ENCODE measurements at regions not wholly inside any gene's neighbourhood (a gene's known extent, or its start where the extent isn't known, plus 50 kb on each side); places are given as distances from the start of the nearest gene placed in this dataset.
"Not testable (repeated sequence)": the region's sequence is repeated elsewhere in the genome, so short reads cannot be mapped to it uniquely, and the experiment has no call there.

- H3K27ac Mint-ChIP-seq; DNase-seq; POLR2A ChIA-PET; H3K4me3 Mint-ChIP-seq; CTCF ChIA-PET; H3K27me3 Mint-ChIP-seq; H3K4me1 Mint-ChIP-seq; H3K36me3 Mint-ChIP-seq (ENCODE audit: low read depth): not testable (repeated sequence)
- peaks cover 16% of the 10 kb centered on the region for H3K9me3 Mint-ChIP-seq
These were observed 205.0 kb upstream of the CBLB start for GRCh38 chr3:106073806-106074205.

DNA sequence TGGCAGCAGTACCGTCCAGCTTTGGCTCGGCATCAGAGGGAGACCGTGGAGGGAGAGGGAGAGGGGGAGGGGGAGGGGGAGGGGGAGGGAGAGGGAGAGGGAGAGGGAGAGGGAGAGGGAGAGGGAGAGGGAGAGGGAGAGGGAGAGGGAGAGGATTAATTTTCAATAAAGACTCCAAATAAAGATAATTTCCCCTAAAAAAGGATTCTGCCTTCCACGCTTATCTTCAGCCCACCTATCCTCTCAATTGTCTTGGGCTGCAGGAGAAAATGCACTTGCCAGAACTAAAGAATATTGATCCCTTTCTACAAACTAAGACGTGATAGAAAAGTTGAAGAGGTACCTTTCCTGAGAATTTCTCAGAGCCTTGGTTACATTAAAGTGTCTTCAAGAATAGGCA is 206.9 kb upstream of the CBLB start:
- CTCF ChIA-PET; H3K36me3 Mint-ChIP-seq (ENCODE audit: low read depth); H3K4me3 Mint-ChIP-seq; H3K27ac Mint-ChIP-seq; DNase-seq; H3K27me3 Mint-ChIP-seq; POLR2A ChIA-PET; H3K4me1 Mint-ChIP-seq: not testable (repeated sequence)
- H3K9me3 Mint-ChIP-seq, result peaks cover 14% of the 10 kb centered on the region

GRCh38 chr3:106078635-106079034 is 209.8 kb upstream of the CBLB start:
- peaks cover 6% of the 10 kb centered on the region for H3K36me3 Mint-ChIP-seq (ENCODE audit: low read depth)
- no peak overlapping the region for H3K4me3 Mint-ChIP-seq
- no peaks in the 10 kb centered on the region for H3K27me3 Mint-ChIP-seq
- H3K27ac Mint-ChIP-seq, result no peak overlapping the region
- no peaks in the 10 kb centered on the region for H3K4me1 Mint-ChIP-seq
- H3K9me3 Mint-ChIP-seq, result peaks cover 8% of the 10 kb centered on the region
- CTCF ChIA-PET, result no interaction called here
- POLR2A ChIA-PET, result no interaction called here
- DNase-seq, result no peak

- DNase-seq, result no peak
- Mint-ChIP-seq H3K27ac (no peak overlapping the region), H3K36me3 (ENCODE audit: low read depth) (peaks cover 7% of the 10 kb centered on the region), H3K4me3 (no peak overlapping the region), H3K4me1 (peaks cover 8% of the 10 kb centered on the region), H3K27me3 (no peaks in the 10 kb centered on the region), H3K9me3 (peaks cover 6% of the 10 kb centered on the region)
- CTCF ChIA-PET, result no interaction called here
- POLR2A ChIA-PET, result no interaction called here
These were observed 213.8 kb upstream of the CBLB start for GRCh38 chr3:106082616-106083015.

DNA sequence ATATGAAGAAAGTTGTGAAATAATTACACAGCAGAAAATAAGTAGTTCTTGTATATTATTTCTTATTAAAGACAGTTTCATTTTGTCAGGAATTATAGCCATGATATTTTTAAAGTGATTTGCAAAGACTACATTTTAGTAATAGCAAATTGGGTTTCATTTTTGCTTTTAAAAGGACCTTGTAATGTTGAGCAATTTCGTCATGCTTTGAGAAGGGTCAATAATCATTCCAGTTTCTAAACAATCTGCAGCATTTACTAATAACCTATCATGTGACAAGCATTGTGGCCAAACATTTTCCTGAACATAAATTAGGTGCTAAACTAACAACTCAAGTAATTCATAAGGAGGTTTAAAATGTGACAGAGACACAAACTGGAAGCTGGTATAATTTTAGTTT is 214.4 kb upstream of the CBLB start:
- H3K27ac Mint-ChIP-seq, result no peak overlapping the region
- H3K4me3 Mint-ChIP-seq, result no peak overlapping the region
- POLR2A ChIA-PET, result no interaction called here
- peaks cover 6% of the 10 kb centered on the region for H3K9me3 Mint-ChIP-seq
- H3K36me3 Mint-ChIP-seq (ENCODE audit: low read depth), result peaks cover 7% of the 10 kb centered on the region
- CTCF ChIA-PET, result no interaction called here
- no peak for DNase-seq
- no peaks in the 10 kb centered on the region for H3K27me3 Mint-ChIP-seq
- H3K4me1 Mint-ChIP-seq, result peaks cover 8% of the 10 kb centered on the region

DNA sequence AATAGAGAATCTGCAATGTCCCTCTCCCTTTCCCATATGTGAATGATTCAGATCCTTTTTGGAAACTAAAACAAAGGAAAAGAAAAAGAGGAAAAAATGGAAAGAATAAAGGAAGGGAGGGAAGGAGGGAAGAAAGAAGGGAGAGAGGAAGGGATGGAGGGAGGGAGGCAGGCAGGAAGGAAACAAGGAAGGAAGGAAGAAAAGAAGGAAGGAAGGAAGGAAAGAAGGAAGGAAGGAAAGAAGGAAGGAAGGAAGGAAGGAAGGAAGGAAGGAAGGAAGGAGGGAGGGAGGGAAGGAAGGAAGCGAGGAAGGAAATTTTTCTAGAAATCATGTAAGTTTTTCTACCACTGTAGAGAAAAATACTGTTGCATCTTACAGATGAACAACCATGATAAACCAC is 215.0 kb upstream of the CBLB start:
- peaks cover 9% of the 10 kb centered on the region for H3K9me3 Mint-ChIP-seq
- H3K4me1 Mint-ChIP-seq, result peaks cover 8% of the 10 kb centered on the region
- POLR2A ChIA-PET, result no interaction called here
- H3K4me3 Mint-ChIP-seq, result no peak overlapping the region
- H3K27ac Mint-ChIP-seq, result no peak overlapping the region
- CTCF ChIA-PET, result no interaction called here
- no peak for DNase-seq
- no peaks in the 10 kb centered on the region for H3K27me3 Mint-ChIP-seq
- peaks cover 7% of the 10 kb centered on the region for H3K36me3 Mint-ChIP-seq (ENCODE audit: low read depth)

DNA sequence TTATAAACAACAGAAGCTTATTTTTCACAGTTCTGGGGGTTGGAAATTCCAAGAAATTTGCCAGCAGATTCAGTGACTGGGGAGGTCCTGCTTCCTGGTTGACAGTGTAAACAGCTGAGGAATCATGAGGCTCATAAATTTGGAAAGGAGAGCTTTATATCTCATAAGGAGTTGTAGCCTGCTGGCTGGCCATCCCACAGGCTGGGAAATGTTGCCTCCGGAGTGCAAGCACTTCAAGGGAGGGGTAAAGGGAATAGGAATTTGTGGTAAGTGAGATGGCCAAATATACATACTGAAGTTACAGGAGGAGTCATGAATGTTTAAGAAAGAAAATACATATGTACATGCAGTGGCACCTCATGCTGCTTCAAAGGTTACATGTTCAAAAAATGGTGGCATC is 217.2 kb upstream of the CBLB start:
- Mint-ChIP-seq H3K36me3 (ENCODE audit: low read depth) (peaks cover 7% of the 10 kb centered on the region), H3K4me3 (no peak overlapping the region), H3K4me1 (peaks cover 8% of the 10 kb centered on the region), H3K9me3 (peaks cover 10% of the 10 kb centered on the region), H3K27ac (no peak overlapping the region), H3K27me3 (no peaks in the 10 kb centered on the region)
- CTCF ChIA-PET, result no interaction called here
- DNase-seq, result no peak
- POLR2A ChIA-PET, result no interaction called here

- DNase-seq, result no peak
- POLR2A ChIA-PET, result no interaction called here
- peaks cover 8% of the 10 kb centered on the region for H3K4me1 Mint-ChIP-seq
- H3K4me3 Mint-ChIP-seq, result no peak overlapping the region
- no peak overlapping the region for H3K27ac Mint-ChIP-seq
- no peaks in the 10 kb centered on the region for H3K27me3 Mint-ChIP-seq
- H3K36me3 Mint-ChIP-seq (ENCODE audit: low read depth), result peaks cover 7% of the 10 kb centered on the region
- CTCF ChIA-PET, result no interaction called here
- H3K9me3 Mint-ChIP-seq, result peaks cover 10% of the 10 kb centered on the region
These were observed 217.8 kb upstream of the CBLB start for GRCh38 chr3:106086636-106087035.

DNA sequence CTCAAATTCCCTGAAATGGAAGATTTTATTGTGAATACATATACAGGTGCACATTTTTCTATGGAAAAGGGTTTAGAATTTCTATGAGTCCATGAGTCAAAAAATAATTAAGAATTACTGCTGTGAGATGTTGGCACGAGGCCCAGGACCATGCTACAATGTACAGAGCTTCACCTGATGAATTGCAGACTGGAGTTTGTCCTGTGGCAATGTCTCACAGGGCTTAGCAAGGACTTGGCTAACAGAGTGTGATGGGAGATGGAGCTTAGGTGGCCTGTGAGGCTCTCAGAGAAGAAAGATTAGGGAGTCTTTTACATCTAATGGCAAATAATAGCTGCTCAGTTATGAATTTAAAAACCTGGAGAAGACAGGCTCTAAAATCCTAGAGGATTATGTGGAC is 219.5 kb upstream of the CBLB start:
- Mint-ChIP-seq H3K27me3 (no peaks in the 10 kb centered on the region), H3K27ac (no peak overlapping the region), H3K4me1 (peaks cover 8% of the 10 kb centered on the region), H3K4me3 (no peak overlapping the region), H3K9me3 (peaks cover 10% of the 10 kb centered on the region), H3K36me3 (ENCODE audit: low read depth) (peaks cover 7% of the 10 kb centered on the region)
- CTCF ChIA-PET, result no interaction called here
- POLR2A ChIA-PET, result no interaction called here
- DNase-seq, result no peak

DNA sequence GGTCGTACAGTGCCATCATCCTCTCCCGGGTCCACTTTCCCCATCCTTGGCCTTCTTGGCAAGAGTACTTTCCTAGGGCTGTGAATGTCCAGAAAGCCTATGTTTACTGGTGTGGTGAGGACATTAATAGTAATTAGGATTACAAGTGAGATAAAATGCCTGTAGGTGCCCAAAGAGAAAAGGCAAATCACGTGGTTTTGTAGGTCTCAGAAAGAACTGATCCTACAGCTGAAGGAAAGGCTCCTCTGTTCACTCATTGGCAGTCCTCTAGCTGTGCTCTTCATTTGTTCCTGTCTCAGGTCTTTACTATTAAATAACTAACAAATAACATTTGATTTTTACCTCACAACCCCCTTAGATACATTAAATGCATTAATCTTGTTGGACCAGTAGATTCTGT is 220.1 kb upstream of the CBLB start:
- Mint-ChIP-seq H3K9me3 (peaks cover 10% of the 10 kb centered on the region), H3K36me3 (ENCODE audit: low read depth) (peaks cover 7% of the 10 kb centered on the region), H3K4me1 (peaks cover 8% of the 10 kb centered on the region), H3K4me3 (no peak overlapping the region), H3K27me3 (no peaks in the 10 kb centered on the region), H3K27ac (no peak overlapping the region)
- no peak for DNase-seq
- ChIA-PET CTCF (no interaction called here), POLR2A (no interaction called here)

GRCh38 chr3:106089806-106090205 is 221.0 kb upstream of the CBLB start:
- Mint-ChIP-seq H3K4me1 (peaks cover 8% of the 10 kb centered on the region), H3K9me3 (peaks cover 10% of the 10 kb centered on the region), H3K27me3 (no peaks in the 10 kb centered on the region), H3K4me3 (no peak overlapping the region), H3K36me3 (ENCODE audit: low read depth) (peaks cover 7% of the 10 kb centered on the region), H3K27ac (no peak overlapping the region)
- ChIA-PET POLR2A (no interaction called here), CTCF (no interaction called here)
- DNase-seq, result no peak

DNA sequence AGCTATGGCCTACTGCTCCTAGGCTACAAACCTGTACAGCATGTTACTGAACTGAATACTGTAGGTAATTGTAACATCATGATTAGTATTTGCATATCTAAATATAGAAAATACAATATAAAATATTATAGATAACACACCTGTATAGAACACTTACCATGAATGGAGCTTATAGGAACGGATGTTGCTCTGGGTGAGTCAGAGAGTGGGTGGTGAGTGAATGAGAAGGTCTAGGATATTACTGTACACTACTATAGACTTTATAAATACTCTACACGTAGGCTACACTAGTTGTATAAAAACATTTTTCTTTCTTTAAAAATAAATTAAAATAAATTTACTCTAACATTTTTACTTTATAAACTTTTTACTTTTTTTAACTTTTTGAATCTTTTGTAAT is 224.0 kb upstream of the CBLB start:
- Mint-ChIP-seq H3K36me3 (ENCODE audit: low read depth) (no peaks in the 10 kb centered on the region), H3K27ac (no peak overlapping the region), H3K4me1 (no peaks in the 10 kb centered on the region), H3K27me3 (no peaks in the 10 kb centered on the region), H3K9me3 (peaks cover 4% of the 10 kb centered on the region), H3K4me3 (no peak overlapping the region)
- ChIA-PET CTCF (no interaction called here), POLR2A (no interaction called here)
- no peak for DNase-seq

- no peak for DNase-seq
- ChIA-PET CTCF (no interaction called here), POLR2A (no interaction called here)
- H3K4me3 Mint-ChIP-seq, result no peak overlapping the region
- no peaks in the 10 kb centered on the region for H3K36me3 Mint-ChIP-seq (ENCODE audit: low read depth)
- no peaks in the 10 kb centered on the region for H3K27me3 Mint-ChIP-seq
- H3K4me1 Mint-ChIP-seq, result no peaks in the 10 kb centered on the region
- no peak overlapping the region for H3K27ac Mint-ChIP-seq
- peaks cover 8% of the 10 kb centered on the region for H3K9me3 Mint-ChIP-seq
These were observed 224.8 kb upstream of the CBLB start for GRCh38 chr3:106093616-106094015.

DNA sequence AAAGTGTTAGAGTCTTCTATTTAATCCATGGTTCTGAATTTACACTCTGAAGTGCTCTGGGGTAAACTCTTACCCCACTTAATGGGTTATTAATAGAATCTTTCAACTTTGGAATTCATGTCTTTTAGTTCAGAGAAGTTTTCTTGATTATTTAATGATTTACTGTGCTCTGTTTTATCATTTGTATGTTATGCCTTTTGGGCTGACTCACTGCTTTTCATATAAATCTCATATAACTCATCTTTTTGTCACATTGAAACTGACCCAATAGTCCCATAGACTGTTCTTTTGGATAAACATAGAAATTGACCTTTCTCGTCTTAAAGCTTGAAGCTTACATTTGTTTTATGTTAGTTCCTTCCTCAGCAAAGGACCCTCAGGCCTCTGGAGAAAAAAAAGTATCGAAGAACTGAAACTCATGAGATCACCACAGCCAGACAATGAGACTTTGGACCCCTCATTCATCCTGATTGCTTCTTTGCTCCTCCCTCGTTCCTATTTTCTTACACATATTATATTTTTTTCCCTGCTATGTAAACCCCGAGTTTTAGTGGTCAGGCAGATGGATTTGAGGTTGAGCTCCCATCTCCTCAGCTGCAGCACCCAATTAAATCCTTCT is 229.1 kb upstream of the CBLB start:
- peaks cover 30% of the 10 kb centered on the region for H3K9me3 Mint-ChIP-seq
- H3K27ac Mint-ChIP-seq, result no peak overlapping the region
- no peak for DNase-seq
- no peak overlapping the region for H3K4me3 Mint-ChIP-seq
- no peaks in the 10 kb centered on the region for H3K4me1 Mint-ChIP-seq
- peaks cover 15% of the 10 kb centered on the region for H3K36me3 Mint-ChIP-seq (ENCODE audit: low read depth)
- H3K27me3 Mint-ChIP-seq, result no peaks in the 10 kb centered on the region
- ChIA-PET POLR2A (no interaction called here), CTCF (no interaction called here)

GRCh38 chr3:106103383-106103782 is 234.6 kb upstream of the CBLB start:
- DNase-seq, result no peak
- ChIA-PET POLR2A (no interaction called here), CTCF (no interaction called here)
- H3K4me1 Mint-ChIP-seq, result no peaks in the 10 kb centered on the region
- H3K27me3 Mint-ChIP-seq, result no peaks in the 10 kb centered on the region
- no peak overlapping the region for H3K4me3 Mint-ChIP-seq
- peaks cover 15% of the 10 kb centered on the region for H3K36me3 Mint-ChIP-seq (ENCODE audit: low read depth)
- H3K27ac Mint-ChIP-seq, result no peak overlapping the region
- H3K9me3 Mint-ChIP-seq, result peaks cover 35% of the 10 kb centered on the region

Data from activated CD4-positive, alpha-beta memory T cell treated with anti-CD3 and anti-CD28 coated beads, Interleukin-2, amount 10 ng/mL, durations not matched to agents 7 days and 5 days (primary cell).